ENCODE measurements at regions not wholly inside any gene's neighbourhood (a gene's known extent, or its start where the extent isn't known, plus 50 kb on each side); places are given as distances from the start of the nearest gene placed in this dataset.

GRCh38 chr15:72859757-72860145 lies 76.2 kb upstream of the ADPGK start:
- ATAC-seq (no peak), DNase-seq (no peak)
- intact Hi-C loops (cut with DNase I) = no loop called here
- Histone ChIP-seq H3K27me3 (ENCODE audit: low read depth) (peaks cover 6% of the 10 kb centered on the region), H3K27ac (no peak overlapping the region), H3K4me3 (no peak overlapping the region), H3K36me3 (no peaks in the 10 kb centered on the region), H3K4me1 (no peaks in the 10 kb centered on the region), H3K9me3 (no peaks in the 10 kb centered on the region)
- no peak for TF ChIP-seq CTCF (IDR thresholded peaks at IDR 0.05)

- Histone ChIP-seq H3K4me1 (no peaks in the 10 kb centered on the region), H3K27me3 (ENCODE audit: low read depth) (peaks cover 6% of the 10 kb centered on the region), H3K4me3 (no peak overlapping the region), H3K36me3 (no peaks in the 10 kb centered on the region), H3K9me3 (no peaks in the 10 kb centered on the region), H3K27ac (no peak overlapping the region)
- ATAC-seq (no peak), DNase-seq (no peak)
- intact Hi-C loops (cut with DNase I) = no loop called here
- no peak for TF ChIP-seq CTCF (IDR thresholded peaks at IDR 0.05)
These were observed 75.6 kb upstream of the ADPGK start for GRCh38 chr15:72859017-72859756.

DNA sequence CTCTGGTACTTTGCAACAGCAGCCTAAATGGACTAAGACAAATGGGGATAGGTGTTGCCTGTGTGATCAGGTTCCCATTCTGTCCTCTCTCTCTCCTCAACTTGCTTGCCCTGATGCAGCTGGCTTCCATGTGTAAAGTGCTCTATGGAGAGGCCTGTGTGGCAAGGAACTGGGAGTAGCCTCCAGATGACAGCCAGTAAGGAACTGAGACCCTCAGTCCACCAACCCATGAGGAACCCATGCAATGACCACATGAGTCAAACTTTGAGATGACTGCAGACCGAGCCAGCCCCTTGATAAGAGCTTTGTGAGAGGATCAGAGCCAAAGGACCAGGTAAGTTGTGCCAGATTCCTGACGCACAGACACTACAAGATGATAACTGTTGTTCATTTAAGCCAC lies 74.6 kb upstream of the ADPGK start:
- intact Hi-C loops (cut with DNase I) = no loop called here
- ATAC-seq (no peak), DNase-seq (no peak)
- no peak overlapping the region for H3K4me3 ChIP-seq
- no peaks in the 10 kb centered on the region for H3K36me3 ChIP-seq
- TF ChIP-seq CTCF (IDR thresholded peaks at IDR 0.05) = no peak
- H3K9me3 ChIP-seq = no peaks in the 10 kb centered on the region
- H3K4me1 ChIP-seq = no peaks in the 10 kb centered on the region
- no peak overlapping the region for H3K27ac ChIP-seq
- peaks cover 6% of the 10 kb centered on the region for H3K27me3 ChIP-seq (ENCODE audit: low read depth)

GRCh38 chr15:72857331-72858063 lies 73.9 kb upstream of the ADPGK start:
- DNase-seq (no peak), ATAC-seq (no peak)
- TF ChIP-seq CTCF (IDR thresholded peaks at IDR 0.05) = no peak
- H3K4me3 ChIP-seq = no peak overlapping the region
- no peaks in the 10 kb centered on the region for H3K36me3 ChIP-seq
- peaks cover 6% of the 10 kb centered on the region for H3K27me3 ChIP-seq (ENCODE audit: low read depth)
- H3K27ac ChIP-seq = no peak overlapping the region
- H3K4me1 ChIP-seq = no peaks in the 10 kb centered on the region
- intact Hi-C loops (cut with DNase I) = no loop called here
- no peaks in the 10 kb centered on the region for H3K9me3 ChIP-seq

- Histone ChIP-seq H3K4me1 (no peaks in the 10 kb centered on the region), H3K36me3 (no peaks in the 10 kb centered on the region), H3K27ac (no peak overlapping the region), H3K4me3 (no peak overlapping the region), H3K9me3 (no peaks in the 10 kb centered on the region), H3K27me3 (ENCODE audit: low read depth) (peaks cover 6% of the 10 kb centered on the region)
- intact Hi-C loops (cut with DNase I) = no loop called here
- no peak for TF ChIP-seq CTCF (IDR thresholded peaks at IDR 0.05)
- DNase-seq = no peak
- no peak for ATAC-seq
These were observed 73.0 kb upstream of the ADPGK start for GRCh38 chr15:72856549-72857040.
